Neural cell (in vitro differentiated cells): ENCODE measurements at regions not wholly inside any gene's neighbourhood (a gene's known extent, or its start where the extent isn't known, plus 50 kb on each side); places are given as distances from the start of the nearest gene placed in this dataset.

ENCODE experiments used
- H2AFZ ChIP-seq: fragments of 200-600, 300-800 bp; sonication (generic), shearing (Covaris generic); 2 replicates; pipeline ENCODE4 v1.6.0; 2014; ENCODE audit warnings: low read depth, mild to moderate bottlenecking, antibody characterized with exemption, low read length, moderate library complexity
- H3F3A ChIP-seq: fragments of 200-600 bp; shearing (Covaris generic); 2 replicates; pipeline ENCODE4 v1.6.1; 2016; ENCODE audit warnings: mild to moderate bottlenecking, moderate library complexity, mixed read lengths, antibody characterized with exemption, low read length; ENCODE audit not compliant: insufficient read depth, poor library complexity, severe bottlenecking
- H3K27ac ChIP-seq: fragments of 200-600, 300-800 bp; sonication (generic), shearing (Covaris generic); 2 replicates; pipeline ENCODE4 v1.5.1; 2014; ENCODE audit warnings: mild to moderate bottlenecking, low read length, moderate library complexity
- H3K27me3 ChIP-seq: fragments of 300-800, 200-600 bp; sonication (generic), shearing (Covaris generic); 2 replicates; pipeline ENCODE4 v1.6.0; 2014; ENCODE audit warnings: mild to moderate bottlenecking, low read depth, low read length, moderate library complexity; ENCODE audit not compliant: insufficient read depth
- H3K36me3 ChIP-seq: fragments of 300-800, 200-600 bp; sonication (generic), shearing (Covaris generic); 2 replicates; pipeline ENCODE4 v1.5.1; 2014; ENCODE audit warnings: mild to moderate bottlenecking, antibody characterized with exemption, low read length, moderate library complexity; ENCODE audit not compliant: insufficient read depth
- H3K4me2 ChIP-seq: fragments of 300-800, 200-600 bp; sonication (generic), shearing (Covaris generic); 2 replicates; pipeline ENCODE4 v1.6.0; 2014; ENCODE audit warnings: mild to moderate bottlenecking, low read length
- H3K4me3 ChIP-seq: fragments of 300-800, 200-600 bp; sonication (generic), shearing (Covaris generic); 2 replicates; pipeline ENCODE4 v1.5.1; 2014; ENCODE audit warnings: mild to moderate bottlenecking, low read length, moderate library complexity
- H3K79me2 ChIP-seq: fragments of 200-600 bp; shearing (Covaris generic); replicated peaks from 2 replicates; pipeline ENCODE4 v1.6.0; 2014; ENCODE audit warnings: mild to moderate bottlenecking, low read length, moderate library complexity; ENCODE audit not compliant: insufficient read depth
- H3K9ac ChIP-seq: fragments of 300-800, 200-600 bp; sonication (generic), shearing (Covaris generic); 2 replicates; pipeline ENCODE4 v1.6.1; 2016; ENCODE audit warnings: mild to moderate bottlenecking, low read length, mixed read lengths
- H3K9me2 ChIP-seq: fragments of 200-600 bp; shearing (Covaris generic); 2 replicates; pipeline ENCODE4 v1.6.1; 2016; ENCODE audit warnings: mild to moderate bottlenecking, low read length, mixed read lengths; ENCODE audit not compliant: insufficient read depth
- H3K9me3 ChIP-seq: fragments of 200-600, 300-800 bp; sonication (generic), shearing (Covaris generic); 2 replicates; pipeline ENCODE4 v1.6.1; 2016; ENCODE audit warnings: mild to moderate bottlenecking, mixed run types, low read length, moderate library complexity, mixed read lengths
- H4K20me1 ChIP-seq: fragments of 200-600 bp; shearing (Covaris generic); 2 replicates; pipeline ENCODE4 v1.6.1; 2016; ENCODE audit warnings: mild to moderate bottlenecking, mixed run types; ENCODE audit not compliant: insufficient read depth
- CTCF ChIP-seq: fragments of 450-650 bp; IDR thresholded peaks from 2 replicates; pipeline ENCODE4 v1.5.1; 2014; ENCODE audit warnings: antibody characterized with exemption, mild to moderate bottlenecking, moderate library complexity; ENCODE audit not compliant: poor library complexity, severe bottlenecking
- EP300 ChIP-seq: fragments of 450-650 bp; conservative IDR thresholded peaks from 2 replicates; pipeline ENCODE4 v1.6.1; 2014; ENCODE audit warnings: antibody characterized with exemption, mild to moderate bottlenecking, moderate library complexity; ENCODE audit not compliant: poor library complexity, severe bottlenecking
- EZH2 ChIP-seq: fragments of 200-600, 300-800 bp; shearing (Covaris generic), sonication (generic); IDR thresholded peaks from 2 replicates; pipeline ENCODE4 v1.6.1; 2014; ENCODE audit warnings: antibody characterized with exemption, low read length, borderline replicate concordance, mild to moderate bottlenecking; ENCODE audit not compliant: insufficient read depth, poor library complexity, severe bottlenecking
- MXI1 ChIP-seq: fragments of 450-650 bp; conservative IDR thresholded peaks from 2 replicates; pipeline ENCODE4 v1.6.1; 2014; ENCODE audit warnings: antibody characterized with exemption, mild to moderate bottlenecking; ENCODE audit not compliant: poor library complexity, severe bottlenecking
- POLR2AphosphoS5 ChIP-seq: IDR thresholded peaks from 2 replicates; pipeline ENCODE4 v1.6.1; 2012
- RAD21 ChIP-seq: fragments of 450-650 bp; conservative IDR thresholded peaks from 2 replicates; pipeline ENCODE4 v1.6.1; 2014; ENCODE audit warnings: antibody characterized with exemption, mild to moderate bottlenecking, moderate library complexity
- REST ChIP-seq: IDR thresholded peaks from 2 replicates; pipeline ENCODE4 v1.6.1; 2012; ENCODE audit warnings: borderline replicate concordance
- SMC3 ChIP-seq: fragments of 450-650 bp; conservative IDR thresholded peaks from 2 replicates; pipeline ENCODE4 v1.6.1; 2014; ENCODE audit warnings: antibody characterized with exemption, mild to moderate bottlenecking, moderate library complexity; ENCODE audit not compliant: poor library complexity
- TAF1 ChIP-seq: IDR thresholded peaks from 2 replicates; pipeline ENCODE4 v1.6.1; 2012; ENCODE audit warnings: low read depth

GRCh38 chr3:14288177-14288788 is 109.7 kb downstream of the LSM3 start:
- no peaks in the 10 kb centered on the region for H3K9me3 ChIP-seq
- H3F3A ChIP-seq: no peaks in the 10 kb centered on the region
- TF ChIP-seq POLR2AphosphoS5: no peak
- no peak for TF ChIP-seq MXI1
- no peak for TF ChIP-seq EP300
- no peak for TF ChIP-seq TAF1
- TF ChIP-seq CTCF: no peak
- no peak for TF ChIP-seq SMC3
- no peak for TF ChIP-seq REST
- no peak for TF ChIP-seq EZH2
- TF ChIP-seq RAD21: no peak
- H3K79me2 ChIP-seq: no peaks in the 10 kb centered on the region
- H3K27me3 ChIP-seq: no peaks in the 10 kb centered on the region
- no peak overlapping the region for H3K4me2 ChIP-seq
- no peak overlapping the region for H2AFZ ChIP-seq
- no peaks in the 10 kb centered on the region for H3K9me2 ChIP-seq
- H3K9ac ChIP-seq: no peak overlapping the region
- no peaks in the 10 kb centered on the region for H4K20me1 ChIP-seq
- H3K36me3 ChIP-seq: no peaks in the 10 kb centered on the region
- H3K27ac ChIP-seq: no peak overlapping the region
- H3K4me3 ChIP-seq: no peak overlapping the region

GRCh38 chr3:14288833-14289451 is 110.3 kb downstream of the LSM3 start:
- H3K9ac ChIP-seq: no peak overlapping the region
- H3K4me2 ChIP-seq: no peak overlapping the region

More at GRCh38 chr3:14288833-14289451, 110.3 kb downstream of the LSM3 start:
- Histone ChIP-seq H3K27ac (no peak overlapping the region), H3K79me2 (no peaks in the 10 kb centered on the region), H4K20me1 (no peaks in the 10 kb centered on the region), H3K4me3 (no peak overlapping the region), H3F3A (no peaks in the 10 kb centered on the region), H3K27me3 (no peaks in the 10 kb centered on the region), H3K36me3 (no peaks in the 10 kb centered on the region), H3K9me3 (no peaks in the 10 kb centered on the region), H2AFZ (no peak overlapping the region), H3K9me2 (no peaks in the 10 kb centered on the region)
- TF ChIP-seq REST (no peak), SMC3 (no peak), EZH2 (no peak), CTCF (no peak), MXI1 (no peak), EP300 (no peak), TAF1 (no peak), RAD21 (no peak), POLR2AphosphoS5 (no peak)
